H9 (cell line): ENCODE measurements at regions not wholly inside any gene's neighbourhood (a gene's known extent, or its start where the extent isn't known, plus 50 kb on each side); places are given as distances from the start of the nearest gene placed in this dataset.

Experiments used
- DNase-seq: peaks from one replicate; pipeline ENCODE4 v3.0.0-alpha.2; 2017
- H2AFZ ChIP-seq: one replicate; pipeline ENCODE4 v1.6.1; 2013; ENCODE audit warnings: mild to moderate bottlenecking, low read length, control low read depth, moderate library complexity
- H2AK5ac ChIP-seq: 2 replicates; pipeline ENCODE4 v1.6.1; 2013; ENCODE audit warnings: low read length, control low read depth, mixed read lengths; ENCODE audit not compliant: insufficient read length
- H2BK120ac ChIP-seq: one replicate; pipeline ENCODE4 v1.6.1; 2013; ENCODE audit warnings: low read depth, mild to moderate bottlenecking, low read length, control low read depth, inconsistent platforms; ENCODE audit not compliant: poor library complexity, severe bottlenecking
- H2BK12ac ChIP-seq: 2 replicates; pipeline ENCODE4 v1.6.1; 2013; ENCODE audit warnings: low read length, control low read depth, mixed read lengths, low read depth; ENCODE audit not compliant: insufficient read length
- H2BK15ac ChIP-seq: 2 replicates; pipeline ENCODE4 v1.6.1; 2013; ENCODE audit warnings: low read depth, low read length, control low read depth
- H2BK20ac ChIP-seq: one replicate; pipeline ENCODE4 v1.6.1; 2013; ENCODE audit warnings: low read depth, mild to moderate bottlenecking, low read length, control low read depth, inconsistent platforms; ENCODE audit not compliant: poor library complexity, severe bottlenecking
- H2BK5ac ChIP-seq: 2 replicates; pipeline ENCODE4 v1.6.1; 2013; ENCODE audit warnings: low read length, control low read depth, mixed read lengths; ENCODE audit not compliant: insufficient read length
- H3K14ac ChIP-seq: 2 replicates; pipeline ENCODE4 v1.6.1; 2013; ENCODE audit warnings: low read length, control low read depth; ENCODE audit not compliant: insufficient read depth
- H3K18ac ChIP-seq: 2 replicates; pipeline ENCODE4 v1.6.1; 2013; ENCODE audit warnings: low read depth, mild to moderate bottlenecking, mixed read lengths, low read length, control low read depth; ENCODE audit not compliant: insufficient read length
- H3K23ac ChIP-seq: 2 replicates; pipeline ENCODE4 v1.6.1; 2013; ENCODE audit warnings: low read length, control low read depth, mixed read lengths, low read depth; ENCODE audit not compliant: insufficient read length
- H3K23me2 ChIP-seq: 2 replicates; pipeline ENCODE4 v1.6.1; 2013; ENCODE audit warnings: low read depth, mild to moderate bottlenecking, mixed read lengths, low read length, control low read depth; ENCODE audit not compliant: insufficient read length, poor library complexity, severe bottlenecking
- H3K27ac ChIP-seq: 2 replicates; pipeline ENCODE4 v1.5.1; 2013; ENCODE audit warnings: low read length, control low read depth, mixed read lengths, low read depth; ENCODE audit not compliant: insufficient read length
- H3K27me3 ChIP-seq: 2 replicates; pipeline ENCODE4 v1.6.1; 2013; ENCODE audit warnings: low read length, control low read depth, inconsistent platforms; ENCODE audit not compliant: insufficient read depth
- H3K4ac ChIP-seq: 2 replicates; pipeline ENCODE4 v1.6.1; 2013; ENCODE audit warnings: low read depth, mild to moderate bottlenecking, control low read depth, inconsistent platforms, low read length, moderate library complexity
- H3K4me1 ChIP-seq: 2 replicates; pipeline ENCODE4 v1.6.1; 2013; ENCODE audit warnings: low read length, control low read depth, inconsistent platforms; ENCODE audit not compliant: insufficient read depth
- H3K4me2 ChIP-seq: 2 replicates; pipeline ENCODE4 v1.6.1; 2013; ENCODE audit warnings: low read length, control low read depth, mixed read lengths; ENCODE audit not compliant: insufficient read length, insufficient read depth
- H3K56ac ChIP-seq: 2 replicates; pipeline ENCODE4 v1.6.1; 2013; ENCODE audit warnings: low read depth, mild to moderate bottlenecking, mixed read lengths, low read length, control low read depth; ENCODE audit not compliant: insufficient read length
- H3K79me1 ChIP-seq: 2 replicates; pipeline ENCODE4 v1.6.1; 2013; ENCODE audit warnings: low read depth, mild to moderate bottlenecking, moderate library complexity, low read length, control low read depth, inconsistent platforms; ENCODE audit not compliant: insufficient read depth, poor library complexity, severe bottlenecking
- H3K79me2 ChIP-seq: 2 replicates; pipeline ENCODE4 v1.6.1; 2013; ENCODE audit warnings: low read length, control low read depth, inconsistent platforms; ENCODE audit not compliant: insufficient read depth
- H3K9ac ChIP-seq: 2 replicates; pipeline ENCODE4 v1.6.1; 2013; ENCODE audit warnings: low read length, control low read depth, mixed read lengths; ENCODE audit not compliant: insufficient read length; ENCODE audit errors: extremely low read depth
- H3K9me3 ChIP-seq: one replicate; pipeline ENCODE4 v1.6.1; 2013; ENCODE audit warnings: low read depth, low read length, inconsistent platforms; ENCODE audit not compliant: control insufficient read depth
- H3T11ph ChIP-seq: one replicate; pipeline ENCODE4 v1.6.1; 2013; ENCODE audit warnings: mild to moderate bottlenecking, low read length, control low read depth, inconsistent platforms
- H4K20me1 ChIP-seq: one replicate; pipeline ENCODE4 v1.6.1; 2013; ENCODE audit not compliant: control insufficient read depth, insufficient read length, insufficient read depth
- H4K5ac ChIP-seq: 2 replicates; pipeline ENCODE4 v1.6.1; 2013; ENCODE audit warnings: low read depth, mild to moderate bottlenecking, mixed read lengths, low read length, control low read depth; ENCODE audit not compliant: insufficient read length
- H4K8ac ChIP-seq: replicated peaks from 2 replicates; pipeline ENCODE4 v1.6.1; 2013; ENCODE audit warnings: low read length, control low read depth, mixed read lengths, low read depth; ENCODE audit not compliant: insufficient read length
- H4K91ac ChIP-seq: 2 replicates; pipeline ENCODE4 v1.6.1; 2013; ENCODE audit warnings: low read depth, mild to moderate bottlenecking, moderate library complexity, mixed read lengths, low read length, control low read depth; ENCODE audit not compliant: insufficient read length
- H3K27ac Mint-ChIP-seq, 3 experiments: 2 replicates in 2 of 3; 3 replicates in 1 of 3; pipeline ENCODE4 v1.8.0; 2020 to 2021; ENCODE audit warnings: mixed read lengths in 3 of 3, mild to moderate bottlenecking in 1 of 3, moderate library complexity in 1 of 3
- H3K27me3 Mint-ChIP-seq: 2 replicates; pipeline ENCODE4 v1.8.0; 2021; ENCODE audit warnings: low read depth, mild to moderate bottlenecking, moderate library complexity, mixed read lengths
- H3K36me3 Mint-ChIP-seq, 3 experiments: 2 replicates in 2 of 3; 3 replicates in 1 of 3; pipeline ENCODE4 v1.8.0; 2020 to 2021; ENCODE audit warnings: low read depth in 3 of 3, mixed read lengths in 3 of 3; ENCODE audit not compliant: insufficient read depth in 1 of 3
- H3K4me1 Mint-ChIP-seq, 2 experiments: 2 replicates each; pipeline ENCODE4 v1.8.0; 2020; ENCODE audit warnings: mixed read lengths in 2 of 2
- H3K4me3 Mint-ChIP-seq, 2 experiments: 2 replicates in 1 of 2; 3 replicates in 1 of 2; pipeline ENCODE4 v1.8.0; 2020 to 2021; ENCODE audit warnings: mild to moderate bottlenecking in 2 of 2, mixed read lengths in 2 of 2, moderate library complexity in 1 of 2
- H3K9me3 Mint-ChIP-seq, 2 experiments: 2 replicates in 1 of 2; 3 replicates in 1 of 2; pipeline ENCODE4 v1.8.0; 2020; ENCODE audit warnings: mild to moderate bottlenecking in 2 of 2, mixed read lengths in 2 of 2, moderate library complexity in 1 of 2
- WGBS: extraction: QIAGEN DNeasy Blood & Tissue Kit; methylation state at CpG from one replicate; pipeline ENCODE4 v1.1.7; 2013; ENCODE audit warnings: missing lambda C conversion rate, low lambda C conversion rate, mixed read lengths; ENCODE audit not compliant: insufficient read length; ENCODE audit errors: extremely low coverage; 5-methylcytosine and 5-hydroxymethylcytosine counted together
- TF ChIP-seq, protein P1 (sequence below): fragments of 200-600 bp; sonication (generic); conservative IDR thresholded peaks from 3 replicates; pipeline ENCODE4 v1.8.0; 2021; ENCODE audit warnings: antibody characterized with exemption, mild to moderate bottlenecking

- Histone ChIP-seq H3K18ac (no peak overlapping the region), H2BK15ac (no peak overlapping the region), H3K14ac (no peak overlapping the region)
Measured at GRCh38 chr1:5670590-5671350, 321.5 kb downstream of the NPHP4 start.

More at GRCh38 chr1:5670590-5671350, 321.5 kb downstream of the NPHP4 start:
- WGBS = no CpG with 5 or more reads among the region's 9 CpGs
- H2BK5ac ChIP-seq = no peak overlapping the region
- H2AFZ ChIP-seq = no peak overlapping the region
- no peaks in the 10 kb centered on the region for H3K79me1 ChIP-seq
- no peak overlapping the region for H3K4me2 ChIP-seq
- peaks cover 50 to 51% of the 10 kb centered on the region in 2 experiments for H3K9me3 Mint-ChIP-seq
- no peak overlapping the region for H3K4me3 Mint-ChIP-seq
- H3K79me2 ChIP-seq = no peaks in the 10 kb centered on the region
- H4K8ac ChIP-seq = no peak overlapping the region
- no peaks in the 10 kb centered on the region for H3K23me2 ChIP-seq
- H3K56ac ChIP-seq = no peak overlapping the region
- TF ChIP-seq, protein P1, sequence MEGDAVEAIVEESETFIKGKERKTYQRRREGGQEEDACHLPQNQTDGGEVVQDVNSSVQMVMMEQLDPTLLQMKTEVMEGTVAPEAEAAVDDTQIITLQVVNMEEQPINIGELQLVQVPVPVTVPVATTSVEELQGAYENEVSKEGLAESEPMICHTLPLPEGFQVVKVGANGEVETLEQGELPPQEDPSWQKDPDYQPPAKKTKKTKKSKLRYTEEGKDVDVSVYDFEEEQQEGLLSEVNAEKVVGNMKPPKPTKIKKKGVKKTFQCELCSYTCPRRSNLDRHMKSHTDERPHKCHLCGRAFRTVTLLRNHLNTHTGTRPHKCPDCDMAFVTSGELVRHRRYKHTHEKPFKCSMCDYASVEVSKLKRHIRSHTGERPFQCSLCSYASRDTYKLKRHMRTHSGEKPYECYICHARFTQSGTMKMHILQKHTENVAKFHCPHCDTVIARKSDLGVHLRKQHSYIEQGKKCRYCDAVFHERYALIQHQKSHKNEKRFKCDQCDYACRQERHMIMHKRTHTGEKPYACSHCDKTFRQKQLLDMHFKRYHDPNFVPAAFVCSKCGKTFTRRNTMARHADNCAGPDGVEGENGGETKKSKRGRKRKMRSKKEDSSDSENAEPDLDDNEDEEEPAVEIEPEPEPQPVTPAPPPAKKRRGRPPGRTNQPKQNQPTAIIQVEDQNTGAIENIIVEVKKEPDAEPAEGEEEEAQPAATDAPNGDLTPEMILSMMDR = no peak
- H4K20me1 ChIP-seq = no peaks in the 10 kb centered on the region
- H3K27me3 ChIP-seq = no peaks in the 10 kb centered on the region
- no peak overlapping the region for H4K91ac ChIP-seq
- H3K4me1 Mint-ChIP-seq = peaks cover 3 to 7% of the 10 kb centered on the region in 2 experiments
- H3K4ac ChIP-seq = no peak overlapping the region
- H2BK120ac ChIP-seq = no peak overlapping the region
- no peak overlapping the region for H2BK12ac ChIP-seq
- no peak overlapping the region for H2AK5ac ChIP-seq
- H3T11ph ChIP-seq = no peak overlapping the region
- H3K9me3 ChIP-seq = peaks cover 22% of the 10 kb centered on the region
- H4K5ac ChIP-seq = no peak overlapping the region
- no peak overlapping the region for H3K9ac ChIP-seq
- H3K23ac ChIP-seq = no peak overlapping the region
- H3K27me3 Mint-ChIP-seq = peaks cover 41% of the 10 kb centered on the region
- no peak overlapping the region for H3K27ac ChIP-seq
- H3K36me3 Mint-ChIP-seq = peaks cover 19 to 21% (median 20%) of the 10 kb centered on the region in 3 experiments
- DNase-seq = no peak
- H3K4me1 ChIP-seq = no peaks in the 10 kb centered on the region
- no peak overlapping the region for H3K27ac Mint-ChIP-seq
- H2BK20ac ChIP-seq = no peak overlapping the region
